ENCODE measurements at regions not wholly inside any gene's neighbourhood (a gene's known extent, or its start where the extent isn't known, plus 50 kb on each side); places are given as distances from the start of the nearest gene placed in this dataset.

- no peaks in the 10 kb centered on the region for H4K20me1 ChIP-seq (ENCODE audit: insufficient read depth, low read length)
- 32% methylated on average over 8 of the region's 8 CpGs for WGBS (ENCODE audit: low lambda C conversion rate)
- POLR2A ChIA-PET = no interaction called here
- ATAC-seq (no peak), FAIRE-seq (no peak), DNase-seq (ENCODE audit: low spot score) (no peak)
- CTCF ChIA-PET (ENCODE audit: low intra/inter-chr PET ratio, low total read pairs) = no interaction called here
- no peaks in the 10 kb centered on the region for H3K9me3 ChIP-seq (ENCODE audit: low read length)
- H3K9ac ChIP-seq (ENCODE audit: insufficient read depth, low read depth, low read length) = no peak overlapping the region
- no peaks in the 10 kb centered on the region for H3K4me1 ChIP-seq (ENCODE audit: insufficient read depth, low read length)
- H3K4me2 ChIP-seq (ENCODE audit: low read depth, low read length) = no peak overlapping the region
- H3K27me3 ChIP-seq (ENCODE audit: control insufficient read depth in 1 of 2, insufficient read depth in 2 of 2, low read length in 2 of 2) = peaks cover 0 to 4% of the 10 kb centered on the region in 2 experiments; a peak in 1 of 5 replicates
- no peak overlapping the region for H3K27ac ChIP-seq (ENCODE audit: extremely low read length, insufficient read depth, low read length)
- H3K79me2 ChIP-seq (ENCODE audit: insufficient read depth, low read length) = no peaks in the 10 kb centered on the region
- in situ Hi-C loops (cut with HindIII; ENCODE audit: extremely low pct_ligation_motif_present, low pct_unique_long_range_greater_than_20kb) = no loop called here
- no peaks in the 10 kb centered on the region for H3K36me3 ChIP-seq (replicated peaks in 1 of 2; ENCODE audit: control insufficient read depth in 1 of 2, insufficient read depth in 2 of 2, low read length in 2 of 2)
- TF ChIP-seq ZNF639 (CRISPR knock-in tag; conservative IDR thresholded peaks at IDR 0.05) (no peak), TBX3 (IDR thresholded peaks at IDR 0.05; ENCODE audit: borderline replicate concordance) (no peak), TERF1 (CRISPR knock-in tag; IDR thresholded peaks at IDR 0.05) (no peak), ZBTB37 (CRISPR knock-in tag; IDR thresholded peaks at IDR 0.05) (no peak), ZNF761 (CRISPR knock-in tag; conservative IDR thresholded peaks at IDR 0.05) (no peak), FOSL1 (CRISPR knock-in tag; IDR thresholded peaks at IDR 0.05; ENCODE audit: borderline replicate concordance) (no peak), TBL1XR1 (IDR thresholded peaks at IDR 0.05; ENCODE audit: borderline replicate concordance, low read length, partially characterized antibody) (no peak), MNT (IDR thresholded peaks at IDR 0.05) (no peak), MATR3 (CRISPR knock-in tag; IDR thresholded peaks at IDR 0.05) (no peak), THAP8 (CRISPR knock-in tag; IDR thresholded peaks at IDR 0.05; ENCODE audit: borderline replicate concordance) (no peak), ZFP1 (CRISPR knock-in tag; IDR thresholded peaks at IDR 0.05) (no peak), RFX3 (CRISPR knock-in tag; IDR thresholded peaks at IDR 0.05) (no peak), TAF1 (CRISPR knock-in tag; IDR thresholded peaks at IDR 0.05) (no peak), CEBPG (CRISPR knock-in tag; IDR thresholded peaks at IDR 0.05) (no peak), ZNF615 (CRISPR knock-in tag; IDR thresholded peaks at IDR 0.05; ENCODE audit: borderline replicate concordance) (no peak), ETV6 (CRISPR knock-in tag; conservative IDR thresholded peaks at IDR 0.05) (no peak), BORCS8-MEF2B (CRISPR knock-in tag; IDR thresholded peaks at IDR 0.05) (no peak), POLR2A (IDR thresholded peaks at IDR 0.05; ENCODE audit: insufficient read depth in 1 of 2, low read depth in 2 of 2, low read length in 2 of 2) (no peak), CCDC6 (CRISPR knock-in tag; IDR thresholded peaks at IDR 0.05) (no peak)
- no peak overlapping the region for H2AFZ ChIP-seq (ENCODE audit: low read length)
- no TSS peak for BruUV-seq (replicated peaks)
- no peak overlapping the region for H3K4me3 ChIP-seq (replicated peaks in 1 of 3; ENCODE audit: insufficient read depth in 1 of 3, low read depth in 2 of 3, low read length in 3 of 3)
- intact Hi-C loops (cut with micrococcal nuclease; ENCODE audit: unreplicated experiment) = no loop called here
Observed at GRCh38 chr9:2356041-2356790, 265.4 kb upstream of the VLDLR start.

Measured in HepG2 (cell line).